Umbilical cord (tissue), 1 donor: ENCODE measurements at regions not wholly inside any gene's neighbourhood (a gene's known extent, or its start where the extent isn't known, plus 50 kb on each side); places are given as distances from the start of the nearest gene placed in this dataset.
"Not testable (repeated sequence)": the region's sequence is repeated elsewhere in the genome, so short reads cannot be mapped to it uniquely, and the experiment has no call there.

ENCODE experiments used
- DNase-seq: peaks from one replicate; pipeline ENCODE4 v3.0.0-alpha.2; 2015; ENCODE audit warnings: low spot score

GRCh38 chr2:4914551-4914950 lies 777.6 kb upstream of the SOX11 start:
- DNase-seq: no peak

- no peak for DNase-seq
These were observed 776.8 kb upstream of the SOX11 start for GRCh38 chr2:4915357-4915756.

- DNase-seq: no peak
These were observed 776.1 kb upstream of the SOX11 start for GRCh38 chr2:4916094-4916493.

GRCh38 chr2:4930704-4931103 lies 761.5 kb upstream of the SOX11 start:
- no peak for DNase-seq

- no peak for DNase-seq
These were observed 760.3 kb upstream of the SOX11 start for GRCh38 chr2:4931721-4932365.

GRCh38 chr2:4935291-4935690 lies 756.9 kb upstream of the SOX11 start:
- not testable (repeated sequence) for DNase-seq

- peak; percentile 87 for DNase-seq
These were observed 754.6 kb upstream of the SOX11 start for GRCh38 chr2:4937550-4937949.

- DNase-seq: peak; percentile 67
These were observed 754.0 kb upstream of the SOX11 start for GRCh38 chr2:4938206-4938605.

GRCh38 chr2:4942441-4942840 lies 749.7 kb upstream of the SOX11 start:
- no peak for DNase-seq

GRCh38 chr2:4947911-4948310 lies 744.3 kb upstream of the SOX11 start:
- peak; percentile 50 for DNase-seq

- no peak for DNase-seq
These were observed 740.8 kb upstream of the SOX11 start for GRCh38 chr2:4951368-4951767.

- DNase-seq: no peak
These were observed 733.0 kb upstream of the SOX11 start for GRCh38 chr2:4959219-4959618.

GRCh38 chr2:4962419-4962818 lies 729.8 kb upstream of the SOX11 start:
- DNase-seq: peak; percentile 61

- DNase-seq: no peak
These were observed 729.1 kb upstream of the SOX11 start for GRCh38 chr2:4963106-4963505.

- no peak for DNase-seq
These were observed 728.1 kb upstream of the SOX11 start for GRCh38 chr2:4964001-4964540.

- DNase-seq: no peak
These were observed 727.6 kb upstream of the SOX11 start for GRCh38 chr2:4964579-4964978.

GRCh38 chr2:4965556-4966320 lies 726.4 kb upstream of the SOX11 start:
- no peak for DNase-seq

GRCh38 chr2:4967206-4967605 lies 725.0 kb upstream of the SOX11 start:
- no peak for DNase-seq

GRCh38 chr2:4972472-4972871 lies 719.7 kb upstream of the SOX11 start:
- no peak for DNase-seq

GRCh38 chr2:4973354-4973753 lies 718.8 kb upstream of the SOX11 start:
- DNase-seq: no peak

- no peak for DNase-seq
These were observed 718.2 kb upstream of the SOX11 start for GRCh38 chr2:4973973-4974372.

GRCh38 chr2:4976407-4976806 lies 715.8 kb upstream of the SOX11 start:
- DNase-seq: no peak

- no peak for DNase-seq
These were observed 713.1 kb upstream of the SOX11 start for GRCh38 chr2:4979111-4979510.
